Prostate gland (tissue), 2 donors: ENCODE measurements at regions not wholly inside any gene's neighbourhood (a gene's known extent, or its start where the extent isn't known, plus 50 kb on each side); places are given as distances from the start of the nearest gene placed in this dataset.

Experiments used
- CTCF ChIP-seq, 4 experiments: fragments of 200-600 bp in 2 of 4; fragments of 450-650 bp in 2 of 4; sonication (generic) in 2 of 4; IDR thresholded peaks; 1 replicate in 3 of 4; 2 replicates in 1 of 4; pipeline ENCODE4 v1.5.1; 2016 to 2019; ENCODE audit warnings: antibody characterized with exemption in 4 of 4, mild to moderate bottlenecking in 2 of 4, moderate library complexity in 2 of 4
- POLR2A ChIP-seq: fragments of 450-650 bp; IDR thresholded peaks from one replicate; pipeline ENCODE4 v1.6.1; 2016; ENCODE audit warnings: antibody characterized with exemption, mild to moderate bottlenecking

DNA sequence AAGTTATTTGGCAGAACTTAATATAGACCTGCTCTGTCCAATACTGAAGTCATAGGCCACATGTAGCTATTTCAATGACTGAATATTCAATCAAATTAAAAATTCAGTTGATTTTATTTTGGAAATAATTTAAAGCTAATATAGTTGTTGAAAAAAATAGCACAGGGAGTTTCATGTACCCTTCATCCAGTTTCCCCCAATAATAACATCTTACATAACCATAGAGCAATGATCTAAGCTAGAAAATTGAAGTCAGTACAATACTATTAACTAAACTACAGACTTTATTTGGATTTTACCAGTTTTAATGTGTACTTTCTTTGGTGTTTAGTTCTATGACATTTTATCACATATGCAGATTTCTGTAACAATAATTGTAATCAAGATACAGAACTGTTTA lies 212.2 kb upstream of the HDDC2 start:
- TF ChIP-seq CTCF (IDR thresholded peaks at IDR 0.05) (no peak), POLR2A (no peak)
